ENCODE measurements at regions not wholly inside any gene's neighbourhood (a gene's known extent, or its start where the extent isn't known, plus 50 kb on each side); places are given as distances from the start of the nearest gene placed in this dataset.

DNA sequence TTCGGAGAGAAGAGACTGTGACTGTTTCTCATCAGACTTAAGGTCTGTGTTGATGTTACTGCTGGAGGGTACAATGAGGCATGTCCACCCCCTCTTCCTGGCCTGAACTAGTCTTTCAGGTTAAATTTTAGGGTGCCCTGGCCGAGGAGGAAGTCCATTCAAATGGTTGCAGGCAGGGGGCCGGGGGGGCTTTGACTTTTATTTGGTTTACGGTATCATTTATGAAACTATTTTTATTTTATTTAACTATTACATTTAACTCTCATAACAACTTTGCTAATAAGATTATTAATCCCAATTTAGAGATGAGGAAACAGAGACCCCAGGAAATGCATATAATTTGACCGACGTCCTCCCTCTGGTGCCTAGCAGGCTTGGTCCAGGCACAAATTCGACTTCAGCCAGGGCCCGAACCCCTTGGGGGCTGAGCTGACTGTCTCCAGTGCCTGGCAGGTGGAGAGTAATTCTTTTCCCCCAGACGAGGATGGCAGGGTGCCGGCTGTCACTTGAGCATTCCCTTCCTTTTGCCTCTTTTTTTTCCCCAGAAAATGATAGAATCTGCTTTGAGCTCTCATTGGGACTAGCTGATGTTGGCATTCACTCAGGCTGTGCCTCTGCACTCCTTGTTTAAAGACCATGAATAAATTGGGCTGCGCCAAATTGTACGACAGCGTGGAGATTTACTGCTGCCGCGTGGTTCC lies 255.3 kb upstream of the SALL3 start:
- Histone ChIP-seq H3K9me3 (ENCODE audit: control insufficient read depth in 2 of 2, insufficient read depth in 1 of 2, low read depth in 1 of 2, low read length in 1 of 2) (no peaks in the 10 kb centered on the region), H3K4me3 (ENCODE audit: low read depth in 1 of 2, low read length in 2 of 2) (no peak overlapping the region), H3K27ac (ENCODE audit: low read depth in 2 of 2, low read length in 1 of 2) (no peak overlapping the region), H3K4me1 (ENCODE audit: control insufficient read depth in 2 of 2, insufficient read depth in 2 of 2, low read length in 1 of 2) (peaks cover 0 to 4% of the 10 kb centered on the region in 2 donors), H3K27me3 (ENCODE audit: control insufficient read depth in 1 of 2, insufficient read depth in 2 of 2, low read length in 2 of 2) (no peaks in the 10 kb centered on the region), H3K36me3 (ENCODE audit: control insufficient read depth in 2 of 2, insufficient read depth in 2 of 2, low read length in 1 of 2) (no peaks in the 10 kb centered on the region)
- 74 to 78% methylated on average over 15 of the region's 15 CpGs for WGBS, 2 donors

DNA sequence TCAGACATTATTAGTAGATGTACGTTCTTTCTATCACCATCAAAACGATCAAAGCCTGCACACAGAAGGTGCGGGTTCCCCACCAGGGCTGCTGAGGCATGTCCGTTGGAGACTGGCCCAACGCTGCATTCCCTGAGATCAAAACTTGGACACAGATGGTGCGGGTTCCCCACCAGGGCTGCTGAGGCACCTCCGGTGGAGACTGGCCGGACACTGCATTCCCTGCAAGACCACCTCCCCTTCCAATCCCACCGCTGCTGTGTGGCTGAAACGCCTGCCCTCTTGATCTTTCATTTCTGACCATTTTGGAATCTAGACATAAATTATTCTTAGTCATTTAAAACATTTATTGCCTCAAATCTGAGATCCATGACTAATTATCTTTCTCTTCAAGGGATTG lies 254.2 kb upstream of the SALL3 start:
- no peaks in the 10 kb centered on the region for H3K27me3 ChIP-seq (ENCODE audit: control insufficient read depth in 1 of 2, insufficient read depth in 2 of 2, low read length in 2 of 2)
- no peaks in the 10 kb centered on the region for H3K9me3 ChIP-seq (ENCODE audit: control insufficient read depth in 2 of 2, insufficient read depth in 1 of 2, low read depth in 1 of 2, low read length in 1 of 2)
- no peaks in the 10 kb centered on the region for H3K36me3 ChIP-seq (ENCODE audit: control insufficient read depth in 2 of 2, insufficient read depth in 2 of 2, low read length in 1 of 2)
- no peak overlapping the region for H3K27ac ChIP-seq (ENCODE audit: low read depth in 2 of 2, low read length in 1 of 2)
- WGBS, 2 donors = 75 to 79% methylated on average over 10 of the region's 10 CpGs
- no peak overlapping the region for H3K4me3 ChIP-seq (ENCODE audit: low read depth in 1 of 2, low read length in 2 of 2)
- H3K4me1 ChIP-seq (ENCODE audit: control insufficient read depth in 2 of 2, insufficient read depth in 2 of 2, low read length in 1 of 2) = peaks cover 0 to 4% of the 10 kb centered on the region in 2 donors

DNA sequence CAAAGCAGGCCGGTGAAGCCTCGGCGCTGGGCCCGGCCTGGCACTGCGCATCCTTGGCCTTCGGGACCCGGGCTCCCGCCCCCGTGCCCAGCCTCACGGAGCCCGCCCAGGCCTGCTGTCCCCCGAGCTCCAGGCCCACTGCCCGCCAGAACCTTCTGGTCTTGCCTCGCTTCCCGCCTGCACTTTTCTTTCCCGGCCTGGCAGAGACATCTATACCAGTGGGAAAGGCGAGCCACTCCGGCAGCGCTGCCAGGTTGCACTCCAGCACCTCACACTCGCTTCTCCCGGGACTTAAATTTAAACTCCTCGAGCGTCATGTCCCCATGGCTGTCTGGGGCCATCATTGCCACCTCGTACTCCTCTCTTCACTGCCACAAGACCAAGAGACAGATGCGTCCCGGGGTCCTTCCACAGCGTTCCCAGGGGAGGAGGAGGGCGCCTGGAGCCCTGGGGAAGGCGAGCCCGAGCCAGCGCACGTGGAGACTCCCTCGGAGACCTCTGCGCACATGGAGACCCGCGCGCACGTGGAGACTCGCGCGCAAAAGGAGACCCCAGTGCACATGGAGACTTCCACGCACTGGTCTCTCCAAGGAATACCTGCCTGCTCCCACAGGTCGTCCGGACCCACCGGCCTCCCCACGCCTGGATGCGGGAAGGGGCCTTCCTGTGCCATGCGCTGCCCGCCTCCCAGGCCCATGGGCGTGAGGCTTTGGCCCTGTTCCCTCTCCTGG lies 253.1 kb upstream of the SALL3 start:
- Histone ChIP-seq H3K27me3 (ENCODE audit: control insufficient read depth in 1 of 2, insufficient read depth in 2 of 2, low read length in 2 of 2) (no peaks in the 10 kb centered on the region), H3K36me3 (ENCODE audit: control insufficient read depth in 2 of 2, insufficient read depth in 2 of 2, low read length in 1 of 2) (no peaks in the 10 kb centered on the region), H3K27ac (ENCODE audit: low read depth in 2 of 2, low read length in 1 of 2) (no peak overlapping the region), H3K4me3 (ENCODE audit: low read depth in 1 of 2, low read length in 2 of 2) (no peak overlapping the region), H3K4me1 (ENCODE audit: control insufficient read depth in 2 of 2, insufficient read depth in 2 of 2, low read length in 1 of 2) (peaks cover 0 to 4% of the 10 kb centered on the region in 2 donors), H3K9me3 (ENCODE audit: control insufficient read depth in 2 of 2, insufficient read depth in 1 of 2, low read depth in 1 of 2, low read length in 1 of 2) (no peaks in the 10 kb centered on the region)
- 94 to 96% methylated on average over 48 to 50 of the region's 50 CpGs for WGBS, 2 donors

DNA sequence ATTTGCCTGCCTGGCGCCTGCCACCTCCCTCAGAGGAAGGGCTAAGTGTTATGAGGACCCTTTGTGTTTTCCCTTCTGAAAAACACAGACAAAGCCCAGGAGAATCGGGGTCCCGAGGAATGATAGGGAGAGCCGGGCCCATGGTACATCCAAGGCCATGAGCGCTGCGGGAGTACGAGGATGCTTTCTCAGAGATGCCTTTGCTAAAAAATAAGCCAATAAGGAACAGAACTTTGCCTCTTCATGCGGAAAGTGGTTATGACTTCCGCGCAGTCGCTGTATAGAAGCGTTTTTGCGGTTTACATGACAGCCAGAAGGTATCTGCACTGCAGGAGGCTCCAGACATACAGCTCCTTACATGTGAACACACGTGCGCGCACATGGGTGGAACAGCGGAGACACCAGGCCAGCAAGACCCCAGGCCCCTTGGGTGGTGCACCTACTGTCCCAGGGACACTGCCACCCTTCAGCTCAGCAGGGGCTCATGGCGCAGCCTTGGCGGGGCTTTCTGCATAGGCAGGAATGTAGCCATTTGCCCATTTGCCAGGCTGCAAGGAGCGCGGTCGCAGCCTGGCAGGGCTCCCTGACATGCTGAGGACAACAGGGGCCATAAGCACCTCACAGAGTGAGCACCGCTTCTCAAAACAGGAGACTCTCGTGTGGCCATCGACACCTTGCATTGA lies 252.4 kb upstream of the SALL3 start:
- 91 to 95% methylated on average over 25 of the region's 25 CpGs for whole genome bisulfite sequencing, 2 donors
- no peak overlapping the region for H3K27ac ChIP-seq (ENCODE audit: low read depth in 2 of 2, low read length in 1 of 2)
- H3K9me3 ChIP-seq (ENCODE audit: control insufficient read depth in 2 of 2, insufficient read depth in 1 of 2, low read depth in 1 of 2, low read length in 1 of 2) = no peaks in the 10 kb centered on the region
- H3K4me3 ChIP-seq (ENCODE audit: low read depth in 1 of 2, low read length in 2 of 2) = no peak overlapping the region
- no peaks in the 10 kb centered on the region for H3K27me3 ChIP-seq (ENCODE audit: control insufficient read depth in 1 of 2, insufficient read depth in 2 of 2, low read length in 2 of 2)
- H3K36me3 ChIP-seq (ENCODE audit: control insufficient read depth in 2 of 2, insufficient read depth in 2 of 2, low read length in 1 of 2) = no peaks in the 10 kb centered on the region
- peaks cover 0 to 4% of the 10 kb centered on the region in 2 donors for H3K4me1 ChIP-seq (ENCODE audit: control insufficient read depth in 2 of 2, insufficient read depth in 2 of 2, low read length in 1 of 2)

DNA sequence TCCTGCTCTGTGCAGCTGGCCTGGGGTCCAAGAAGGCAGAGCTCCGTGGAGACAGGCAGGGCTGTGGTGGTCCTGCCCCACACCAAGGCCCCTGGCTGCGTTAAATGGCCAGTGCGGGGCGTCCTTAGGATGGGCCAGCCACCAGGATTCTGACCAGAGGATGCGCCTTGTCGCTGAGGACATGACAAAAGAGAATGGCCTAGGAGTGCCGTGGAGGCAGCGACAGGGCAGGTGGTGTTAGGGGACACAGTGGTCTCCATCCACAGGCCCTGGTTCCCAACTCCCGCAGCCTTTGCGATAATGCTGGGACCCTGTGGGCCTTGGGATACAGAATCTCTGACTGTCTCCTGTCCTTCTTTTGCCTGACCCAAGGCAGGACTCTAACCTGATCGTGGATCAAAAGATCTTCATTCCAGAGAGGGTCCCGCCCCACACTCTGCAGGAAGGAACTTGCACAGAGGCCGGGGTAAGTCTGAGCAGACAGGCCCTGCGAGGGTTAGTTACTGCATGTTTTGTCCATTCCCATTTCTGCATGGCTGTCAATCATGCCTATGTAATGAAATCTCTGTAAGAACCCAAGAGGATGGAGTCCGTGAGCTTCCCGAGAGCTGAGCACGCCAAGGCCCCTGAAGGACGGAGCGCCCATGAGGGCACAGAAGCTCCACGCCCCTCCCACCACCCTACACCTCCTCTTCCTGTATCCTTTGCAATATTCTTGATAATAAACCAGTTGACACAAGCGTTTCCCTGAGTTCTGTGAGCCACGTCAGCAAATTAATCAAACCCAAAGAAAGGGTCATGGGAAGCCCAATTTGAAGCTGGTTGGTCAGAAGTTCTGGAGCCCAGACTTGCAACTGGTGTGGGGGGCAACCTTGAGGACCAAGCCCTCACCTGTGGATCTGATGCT lies 251.5 kb upstream of the SALL3 start:
- Histone ChIP-seq H3K36me3 (ENCODE audit: control insufficient read depth in 2 of 2, insufficient read depth in 2 of 2, low read length in 1 of 2) (no peaks in the 10 kb centered on the region), H3K27ac (ENCODE audit: low read depth in 2 of 2, low read length in 1 of 2) (no peak overlapping the region), H3K4me3 (ENCODE audit: low read depth in 1 of 2, low read length in 2 of 2) (no peak overlapping the region), H3K27me3 (ENCODE audit: control insufficient read depth in 1 of 2, insufficient read depth in 2 of 2, low read length in 2 of 2) (no peaks in the 10 kb centered on the region), H3K9me3 (ENCODE audit: control insufficient read depth in 2 of 2, insufficient read depth in 1 of 2, low read depth in 1 of 2, low read length in 1 of 2) (no peaks in the 10 kb centered on the region), H3K4me1 (ENCODE audit: control insufficient read depth in 2 of 2, insufficient read depth in 2 of 2, low read length in 1 of 2) (peaks cover 0 to 4% of the 10 kb centered on the region in 2 donors)
- WGBS, 2 donors = 70 to 82% methylated on average over 22 of the region's 22 CpGs

DNA sequence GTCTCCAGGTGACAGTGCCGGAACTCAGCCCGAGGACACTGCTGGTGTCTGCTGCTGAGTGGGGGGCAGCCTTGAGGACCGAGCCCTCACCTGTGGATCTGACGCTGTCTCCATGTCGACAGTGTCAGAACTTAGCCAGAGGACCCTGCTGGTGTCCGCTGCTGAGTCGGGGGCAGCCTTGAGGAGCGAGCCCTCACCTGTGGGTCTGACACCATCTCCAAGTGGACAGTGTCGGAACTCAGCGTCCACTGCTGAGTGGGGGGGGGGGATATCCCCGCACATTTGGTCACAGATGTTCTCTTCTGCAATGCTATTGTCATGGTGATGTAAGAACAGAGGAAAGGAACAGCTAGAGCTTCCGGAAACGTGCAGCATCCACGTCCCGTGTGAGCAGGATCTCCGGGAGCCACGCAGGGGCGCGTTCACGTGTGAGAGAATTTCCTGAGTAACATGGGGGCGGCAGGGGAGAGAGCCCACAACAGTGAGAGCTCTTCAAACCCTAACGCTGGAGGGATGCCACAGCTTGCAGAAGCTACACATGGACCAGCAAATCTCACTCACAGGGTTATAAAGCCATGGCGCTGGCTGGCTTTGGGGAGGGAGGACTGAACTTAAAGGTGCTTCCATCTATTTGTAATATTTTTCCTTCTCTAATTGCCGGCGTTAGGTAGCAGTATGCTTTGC lies 250.7 kb upstream of the SALL3 start:
- no peaks in the 10 kb centered on the region for H3K9me3 ChIP-seq (ENCODE audit: control insufficient read depth in 2 of 2, insufficient read depth in 1 of 2, low read depth in 1 of 2, low read length in 1 of 2)
- peaks cover 0 to 4% of the 10 kb centered on the region in 2 donors for H3K4me1 ChIP-seq (ENCODE audit: control insufficient read depth in 2 of 2, insufficient read depth in 2 of 2, low read length in 1 of 2)
- H3K4me3 ChIP-seq (ENCODE audit: low read depth in 1 of 2, low read length in 2 of 2) = no peak overlapping the region
- no peaks in the 10 kb centered on the region for H3K27me3 ChIP-seq (ENCODE audit: control insufficient read depth in 1 of 2, insufficient read depth in 2 of 2, low read length in 2 of 2)
- H3K36me3 ChIP-seq (ENCODE audit: control insufficient read depth in 2 of 2, insufficient read depth in 2 of 2, low read length in 1 of 2) = no peaks in the 10 kb centered on the region
- no peak overlapping the region for H3K27ac ChIP-seq (ENCODE audit: low read depth in 2 of 2, low read length in 1 of 2)
- WGBS, 2 donors = 84 to 89% methylated on average over 25 of the region's 25 CpGs

DNA sequence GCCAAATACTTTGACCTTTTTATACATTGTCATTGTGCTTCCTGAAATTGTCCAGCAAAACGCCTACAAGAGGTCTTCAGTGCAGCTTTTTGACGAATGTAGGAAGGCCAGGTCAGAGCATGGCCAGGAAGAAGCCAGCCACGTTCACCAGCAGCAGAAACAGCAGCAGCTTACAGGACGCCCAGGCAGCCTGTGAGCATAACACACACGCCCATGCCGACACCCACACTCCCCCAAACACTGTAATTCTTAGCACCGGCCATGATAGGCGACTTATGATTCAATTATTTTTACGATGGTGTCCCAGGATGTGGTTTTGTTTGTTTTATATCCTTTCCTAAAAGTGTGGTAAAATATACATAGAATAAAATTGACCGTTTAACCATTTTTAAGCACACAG lies 249.1 kb upstream of the SALL3 start:
- Histone ChIP-seq H3K36me3 (ENCODE audit: control insufficient read depth in 2 of 2, insufficient read depth in 2 of 2, low read length in 1 of 2) (no peaks in the 10 kb centered on the region), H3K4me1 (ENCODE audit: control insufficient read depth in 2 of 2, insufficient read depth in 2 of 2, low read length in 1 of 2) (peaks cover 0 to 4% of the 10 kb centered on the region in 2 donors), H3K9me3 (ENCODE audit: control insufficient read depth in 2 of 2, insufficient read depth in 1 of 2, low read depth in 1 of 2, low read length in 1 of 2) (no peaks in the 10 kb centered on the region), H3K4me3 (ENCODE audit: low read depth in 1 of 2, low read length in 2 of 2) (no peak overlapping the region), H3K27me3 (ENCODE audit: control insufficient read depth in 1 of 2, insufficient read depth in 2 of 2, low read length in 2 of 2) (no peaks in the 10 kb centered on the region), H3K27ac (ENCODE audit: low read depth in 2 of 2, low read length in 1 of 2) (no peak overlapping the region)
- WGBS, 2 donors = 40 to 43% methylated on average over 10 of the region's 10 CpGs

DNA sequence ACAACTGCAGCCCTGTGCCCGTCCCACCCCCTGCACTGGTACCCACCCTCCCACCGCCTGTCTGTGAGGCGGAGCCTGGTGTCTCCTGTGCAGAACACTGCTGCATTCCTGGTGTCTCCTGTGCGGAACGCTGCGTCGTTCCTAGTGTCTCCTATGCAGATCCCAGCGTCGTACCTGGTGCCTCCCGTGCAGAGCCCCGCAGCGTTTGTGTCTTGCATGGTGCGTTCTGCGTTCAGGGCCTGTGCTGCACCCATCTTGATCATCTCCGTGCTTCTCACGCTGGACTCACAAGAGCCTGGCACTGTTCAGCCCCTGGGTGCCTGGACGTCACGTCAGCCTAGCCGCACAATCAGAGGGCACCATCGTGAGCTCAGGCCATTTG lies 248.6 kb upstream of the SALL3 start:
- no peaks in the 10 kb centered on the region for H3K27me3 ChIP-seq (ENCODE audit: control insufficient read depth in 1 of 2, insufficient read depth in 2 of 2, low read length in 2 of 2)

More for the DNA sequence above, 248.6 kb upstream of the SALL3 start:
- Histone ChIP-seq H3K4me3 (ENCODE audit: low read depth in 1 of 2, low read length in 2 of 2) (no peak overlapping the region), H3K27ac (ENCODE audit: low read depth in 2 of 2, low read length in 1 of 2) (no peak overlapping the region), H3K9me3 (ENCODE audit: control insufficient read depth in 2 of 2, insufficient read depth in 1 of 2, low read depth in 1 of 2, low read length in 1 of 2) (no peaks in the 10 kb centered on the region), H3K4me1 (ENCODE audit: control insufficient read depth in 2 of 2, insufficient read depth in 2 of 2, low read length in 1 of 2) (peaks cover 0 to 4% of the 10 kb centered on the region in 2 donors), H3K36me3 (ENCODE audit: control insufficient read depth in 2 of 2, insufficient read depth in 2 of 2, low read length in 1 of 2) (no peaks in the 10 kb centered on the region)
- 76 to 77% methylated on average over 20 of the region's 20 CpGs for WGBS, 2 donors
